Activated CD4-positive, alpha-beta T cell treated with anti-CD3 and anti-CD28 coated beads for 36 hours (primary cell): ENCODE measurements at regions not wholly inside any gene's neighbourhood (a gene's known extent, or its start where the extent isn't known, plus 50 kb on each side); places are given as distances from the start of the nearest gene placed in this dataset.

Experiments
- ATAC-seq: fragments of 200-7000 bp; cut with Tn5 transposase; one replicate; pipeline ENCODE4 v1.10.0; 2021; ENCODE audit warnings: mild to moderate bottlenecking, moderate library complexity
- CTCF ChIA-PET: fragments of 350-600 bp; sonication (Branson Sonifier 250); formaldehyde crosslinking; loops from one replicate; lab custom pipeline; 2021; ENCODE audit warnings: antibody characterized with exemption; lab: Charles Lee
- POLR2A ChIA-PET: fragments of 350-600 bp; sonication (Branson Sonifier 250); formaldehyde crosslinking; loops from one replicate; lab custom pipeline; 2021; ENCODE audit warnings: antibody characterized with exemption, inconsistent platforms; lab: Charles Lee
- DNase-seq: peaks from one replicate; pipeline ENCODE4 v3.0.0-alpha.2; 2020
- H3K27ac Mint-ChIP-seq: one replicate; pipeline ENCODE4 v1.8.0; 2021; ENCODE audit warnings: mixed read lengths
- H3K27me3 Mint-ChIP-seq: one replicate; pipeline ENCODE4 v1.8.0; 2021; ENCODE audit warnings: mixed read lengths
- H3K36me3 Mint-ChIP-seq: one replicate; pipeline ENCODE4 v1.8.0; 2021; ENCODE audit warnings: low read depth, mixed read lengths
- H3K4me1 Mint-ChIP-seq: one replicate; pipeline ENCODE4 v1.8.0; 2021; ENCODE audit warnings: mixed read lengths
- H3K4me3 Mint-ChIP-seq: one replicate; pipeline ENCODE4 v1.8.0; 2021; ENCODE audit warnings: mild to moderate bottlenecking, moderate library complexity, mixed read lengths
- H3K9me3 Mint-ChIP-seq: one replicate; pipeline ENCODE4 v1.8.0; 2021; ENCODE audit warnings: low read depth, mixed read lengths
- intact Hi-C, 2 experiments: fragments of 100-400 bp; cut with DNase I in 1 of 2; cut with micrococcal nuclease in 1 of 2; formaldehyde crosslinking; loops; one replicate each; pipeline versions ENCODE4 v1.14.2 to v1.15.1; 2022 to 2024; cut with DNase I, micrococcal nuclease

GRCh38 chr22:48333323-48333763, 1494.3 kb downstream of the BRD1 start:
- peaks cover under 1% of the 10 kb centered on the region for H3K9me3 Mint-ChIP-seq
- H3K4me1 Mint-ChIP-seq, result no peaks in the 10 kb centered on the region
- no peak for DNase-seq
- ChIA-PET CTCF (no interaction called here), POLR2A (no interaction called here)
- ATAC-seq, result no peak
- intact Hi-C loops, result no loop called here
- H3K27ac Mint-ChIP-seq, result no peak overlapping the region
- H3K4me3 Mint-ChIP-seq, result no peak overlapping the region
- H3K36me3 Mint-ChIP-seq, result no peaks in the 10 kb centered on the region
- H3K27me3 Mint-ChIP-seq, result peaks cover 4% of the 10 kb centered on the region

- ATAC-seq (no peak), DNase-seq (no peak)
- Mint-ChIP-seq H3K9me3 (peaks cover 2% of the 10 kb centered on the region), H3K36me3 (no peaks in the 10 kb centered on the region), H3K27me3 (no peaks in the 10 kb centered on the region), H3K4me1 (no peaks in the 10 kb centered on the region), H3K27ac (no peak overlapping the region), H3K4me3 (no peak overlapping the region)
- intact Hi-C loops, result no loop called here
- POLR2A ChIA-PET, result no interaction called here
- CTCF ChIA-PET, result no interaction called here
These were observed 1495.0 kb downstream of the BRD1 start for GRCh38 chr22:48332438-48333322.

GRCh38 chr22:48331691-48332220, 1495.9 kb downstream of the BRD1 start:
- intact Hi-C loops, result no loop called here
- ChIA-PET POLR2A (no interaction called here), CTCF (no interaction called here)
- ATAC-seq (no peak), DNase-seq (no peak)
- H3K4me3 Mint-ChIP-seq, result no peak overlapping the region
- H3K4me1 Mint-ChIP-seq, result no peaks in the 10 kb centered on the region
- H3K9me3 Mint-ChIP-seq, result peaks cover 2% of the 10 kb centered on the region
- H3K36me3 Mint-ChIP-seq, result no peaks in the 10 kb centered on the region
- no peaks in the 10 kb centered on the region for H3K27me3 Mint-ChIP-seq
- H3K27ac Mint-ChIP-seq, result no peak overlapping the region

- intact Hi-C loops, result no loop called here
- peaks cover 2% of the 10 kb centered on the region for H3K9me3 Mint-ChIP-seq
- H3K4me1 Mint-ChIP-seq, result no peaks in the 10 kb centered on the region
- no peaks in the 10 kb centered on the region for H3K27me3 Mint-ChIP-seq
- ATAC-seq (no peak), DNase-seq (no peak)
- no peak overlapping the region for H3K27ac Mint-ChIP-seq
- H3K4me3 Mint-ChIP-seq, result no peak overlapping the region
- H3K36me3 Mint-ChIP-seq, result no peaks in the 10 kb centered on the region
- ChIA-PET CTCF (no interaction called here), POLR2A (no interaction called here)
These were observed 1496.4 kb downstream of the BRD1 start for GRCh38 chr22:48331266-48331665.

GRCh38 chr22:48327721-48328120, 1500.0 kb downstream of the BRD1 start:
- Mint-ChIP-seq H3K36me3 (no peaks in the 10 kb centered on the region), H3K27ac (no peak overlapping the region), H3K4me1 (no peaks in the 10 kb centered on the region), H3K27me3 (no peaks in the 10 kb centered on the region), H3K4me3 (no peak overlapping the region), H3K9me3 (peaks cover 10% of the 10 kb centered on the region)
- intact Hi-C loops, result no loop called here
- ATAC-seq (no peak), DNase-seq (no peak)
- ChIA-PET POLR2A (no interaction called here), CTCF (no interaction called here)

GRCh38 chr22:48323746-48324145, 1503.9 kb downstream of the BRD1 start:
- H3K36me3 Mint-ChIP-seq, result no peaks in the 10 kb centered on the region
- ChIA-PET POLR2A (no interaction called here), CTCF (no interaction called here)
- no peak overlapping the region for H3K27ac Mint-ChIP-seq
- no peak overlapping the region for H3K4me3 Mint-ChIP-seq
- peaks cover 10% of the 10 kb centered on the region for H3K9me3 Mint-ChIP-seq
- DNase-seq, result no peak
- intact Hi-C loops, result no loop called here
- no peak for ATAC-seq
- peaks cover 4% of the 10 kb centered on the region for H3K27me3 Mint-ChIP-seq
- no peaks in the 10 kb centered on the region for H3K4me1 Mint-ChIP-seq

GRCh38 chr22:48322907-48323306, 1504.8 kb downstream of the BRD1 start:
- DNase-seq (no peak), ATAC-seq (no peak)
- CTCF ChIA-PET, result no interaction called here
- POLR2A ChIA-PET, result no interaction called here
- Mint-ChIP-seq H3K27me3 (peaks cover 4% of the 10 kb centered on the region), H3K9me3 (peaks cover 8% of the 10 kb centered on the region), H3K27ac (no peak overlapping the region), H3K36me3 (no peaks in the 10 kb centered on the region), H3K4me1 (no peaks in the 10 kb centered on the region), H3K4me3 (no peak overlapping the region)
- intact Hi-C loops, result no loop called here

GRCh38 chr22:48321986-48322545, 1505.6 kb downstream of the BRD1 start:
- Mint-ChIP-seq H3K27me3 (peaks cover 4% of the 10 kb centered on the region), H3K9me3 (peaks cover 8% of the 10 kb centered on the region), H3K4me1 (no peaks in the 10 kb centered on the region), H3K27ac (no peak overlapping the region), H3K4me3 (no peak overlapping the region), H3K36me3 (no peaks in the 10 kb centered on the region)
- ChIA-PET POLR2A (no interaction called here), CTCF (no interaction called here)
- DNase-seq (no peak), ATAC-seq (no peak)
- intact Hi-C loops, result no loop called here

GRCh38 chr22:48320683-48321451, 1506.8 kb downstream of the BRD1 start:
- Mint-ChIP-seq H3K9me3 (peaks cover 8% of the 10 kb centered on the region), H3K4me1 (no peaks in the 10 kb centered on the region), H3K36me3 (no peaks in the 10 kb centered on the region), H3K27ac (no peak overlapping the region), H3K4me3 (no peak overlapping the region), H3K27me3 (peaks cover 4% of the 10 kb centered on the region)
- ATAC-seq, result no peak
- DNase-seq, result no peak
- intact Hi-C loops, result no loop called here
- ChIA-PET POLR2A (no interaction called here), CTCF (no interaction called here)

- intact Hi-C loops, result no loop called here
- no peak overlapping the region for H3K27ac Mint-ChIP-seq
- ChIA-PET CTCF (no interaction called here), POLR2A (no interaction called here)
- no peaks in the 10 kb centered on the region for H3K36me3 Mint-ChIP-seq
- H3K4me1 Mint-ChIP-seq, result no peaks in the 10 kb centered on the region
- peaks cover 6% of the 10 kb centered on the region for H3K9me3 Mint-ChIP-seq
- H3K27me3 Mint-ChIP-seq, result peaks cover 4% of the 10 kb centered on the region
- ATAC-seq (no peak), DNase-seq (no peak)
- H3K4me3 Mint-ChIP-seq, result no peak overlapping the region
These were observed 1507.5 kb downstream of the BRD1 start for GRCh38 chr22:48320048-48320682.

GRCh38 chr22:48319321-48320047, 1508.2 kb downstream of the BRD1 start:
- no peak overlapping the region for H3K4me3 Mint-ChIP-seq
- ChIA-PET CTCF (no interaction called here), POLR2A (no interaction called here)
- intact Hi-C loops, result no loop called here
- H3K36me3 Mint-ChIP-seq, result no peaks in the 10 kb centered on the region
- H3K4me1 Mint-ChIP-seq, result no peaks in the 10 kb centered on the region
- H3K27me3 Mint-ChIP-seq, result peaks cover 4% of the 10 kb centered on the region
- peaks cover 2% of the 10 kb centered on the region for H3K9me3 Mint-ChIP-seq
- H3K27ac Mint-ChIP-seq, result no peak overlapping the region
- DNase-seq, result no peak
- ATAC-seq, result no peak
